ENCODE measurements at regions not wholly inside any gene's neighbourhood (a gene's known extent, or its start where the extent isn't known, plus 50 kb on each side); places are given as distances from the start of the nearest gene placed in this dataset.
"Not testable (repeated sequence)": the region's sequence is repeated elsewhere in the genome, so short reads cannot be mapped to it uniquely, and the experiment has no call there.

DNA sequence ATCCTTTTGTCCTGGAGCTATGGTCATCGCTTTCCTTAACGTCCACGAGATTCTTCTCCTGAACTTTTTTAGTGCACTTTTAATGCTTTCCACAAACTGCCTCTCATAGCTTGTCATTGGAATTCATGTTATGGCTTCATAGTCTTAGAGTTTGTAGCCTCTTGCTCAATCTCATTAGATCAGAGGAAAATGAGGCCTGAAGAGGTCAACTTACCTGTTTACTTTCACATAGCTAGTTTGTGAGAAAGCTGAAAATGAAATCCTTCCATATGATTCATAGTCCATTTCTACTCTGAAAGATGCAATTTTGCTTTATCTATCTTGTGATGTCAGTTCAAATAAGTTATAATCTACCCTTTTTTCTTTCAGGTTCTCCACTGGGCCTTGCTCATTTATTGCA is 1747.2 kb upstream of the RAG2 start:
- no peak overlapping the region for H3K27ac Mint-ChIP-seq
- intact Hi-C loops (cut with micrococcal nuclease) = no loop called here

DNA sequence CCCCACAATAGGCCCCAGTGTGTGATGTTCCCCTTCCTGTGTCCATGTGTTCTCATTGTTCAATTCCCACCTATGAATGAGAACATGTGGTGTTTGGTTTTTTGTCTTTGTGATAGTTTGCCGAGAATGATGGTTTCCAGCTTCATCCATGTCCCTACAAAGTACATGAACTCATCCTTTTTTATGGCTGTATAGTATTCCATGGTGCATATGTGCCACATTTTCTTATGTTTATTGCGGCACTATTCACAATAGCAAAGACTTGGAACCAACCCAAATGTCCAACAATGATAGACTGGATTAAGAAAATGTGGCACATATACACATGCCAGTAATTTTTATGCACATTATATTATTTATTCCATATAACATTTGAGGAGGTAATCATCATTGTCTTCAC is 1743.6 kb upstream of the RAG2 start:
- H2AFZ ChIP-seq (ENCODE audit: insufficient read depth, low read depth, low read length, poor library complexity, severe bottlenecking); H3K4me1 Mint-ChIP-seq; H4K20me1 ChIP-seq (ENCODE audit: insufficient read depth, low read length); DNase-seq; intact Hi-C loops (cut with micrococcal nuclease); H3K27ac ChIP-seq (ENCODE audit: low read depth in 1 of 2, low read length in 2 of 2); H3K27me3 Mint-ChIP-seq (ENCODE audit: low read depth in 3 of 3); H3K4me2 ChIP-seq (replicated peaks; ENCODE audit: extremely low read depth, low read length, poor library complexity, severe bottlenecking); H3K27me3 ChIP-seq (ENCODE audit: control insufficient read depth in 2 of 2, insufficient read depth in 2 of 2, low read length in 2 of 2); H3K9ac ChIP-seq (ENCODE audit: insufficient read depth, low read length, poor library complexity, severe bottlenecking); H3K4me3 Mint-ChIP-seq; H3K36me3 ChIP-seq (replicated peaks in 1 of 2; ENCODE audit: control insufficient read depth in 1 of 2, insufficient read depth in 2 of 2, low read length in 2 of 2); H3K4me3 ChIP-seq (replicated peaks in 1 of 3; ENCODE audit: low read depth in 2 of 3, low read length in 3 of 3); H3K79me2 ChIP-seq (ENCODE audit: insufficient read depth, low read length); H3K36me3 Mint-ChIP-seq; H3K4me1 ChIP-seq (ENCODE audit: control insufficient read depth in 1 of 2, insufficient read depth in 2 of 2, low read length in 2 of 2): not testable (repeated sequence)
- H3K27ac Mint-ChIP-seq = peak overlapping the region in 1 of 7 donors; percentile 44
- peaks cover 2 to 15% (median 6%) of the 10 kb centered on the region in 7 donors for H3K9me3 Mint-ChIP-seq
- WGBS (ENCODE audit: insufficient coverage) = no CpG with 5 or more reads among the region's 2 CpGs
- H3K9me3 ChIP-seq (replicated peaks in 1 of 2; ENCODE audit: control insufficient read depth in 1 of 2, insufficient read depth in 1 of 2, low read length in 2 of 2) = peaks cover 3 to 17% of the 10 kb centered on the region in 2 donors

More for the DNA sequence above, 1747.2 kb upstream of the RAG2 start:
- TF ChIP-seq, protein P1, sequence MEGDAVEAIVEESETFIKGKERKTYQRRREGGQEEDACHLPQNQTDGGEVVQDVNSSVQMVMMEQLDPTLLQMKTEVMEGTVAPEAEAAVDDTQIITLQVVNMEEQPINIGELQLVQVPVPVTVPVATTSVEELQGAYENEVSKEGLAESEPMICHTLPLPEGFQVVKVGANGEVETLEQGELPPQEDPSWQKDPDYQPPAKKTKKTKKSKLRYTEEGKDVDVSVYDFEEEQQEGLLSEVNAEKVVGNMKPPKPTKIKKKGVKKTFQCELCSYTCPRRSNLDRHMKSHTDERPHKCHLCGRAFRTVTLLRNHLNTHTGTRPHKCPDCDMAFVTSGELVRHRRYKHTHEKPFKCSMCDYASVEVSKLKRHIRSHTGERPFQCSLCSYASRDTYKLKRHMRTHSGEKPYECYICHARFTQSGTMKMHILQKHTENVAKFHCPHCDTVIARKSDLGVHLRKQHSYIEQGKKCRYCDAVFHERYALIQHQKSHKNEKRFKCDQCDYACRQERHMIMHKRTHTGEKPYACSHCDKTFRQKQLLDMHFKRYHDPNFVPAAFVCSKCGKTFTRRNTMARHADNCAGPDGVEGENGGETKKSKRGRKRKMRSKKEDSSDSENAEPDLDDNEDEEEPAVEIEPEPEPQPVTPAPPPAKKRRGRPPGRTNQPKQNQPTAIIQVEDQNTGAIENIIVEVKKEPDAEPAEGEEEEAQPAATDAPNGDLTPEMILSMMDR (IDR thresholded peaks at IDR 0.05) = no peak
- Histone ChIP-seq H4K20me1 (ENCODE audit: insufficient read depth, low read length) (no peaks in the 10 kb centered on the region), H3K9me3 (replicated peaks in 1 of 2; ENCODE audit: control insufficient read depth in 1 of 2, insufficient read depth in 1 of 2, low read length in 2 of 2) (peaks cover 0 to 21% of the 10 kb centered on the region in 2 donors), H3K4me3 (replicated peaks in 1 of 3; ENCODE audit: low read depth in 2 of 3, low read length in 3 of 3) (no peak overlapping the region), H3K4me2 (replicated peaks; ENCODE audit: extremely low read depth, low read length, poor library complexity, severe bottlenecking) (no peak overlapping the region), H3K27me3 (ENCODE audit: control insufficient read depth in 2 of 2, insufficient read depth in 2 of 2, low read length in 2 of 2) (no peaks in the 10 kb centered on the region), H3K79me2 (ENCODE audit: insufficient read depth, low read length) (no peaks in the 10 kb centered on the region), H3K9ac (ENCODE audit: insufficient read depth, low read length, poor library complexity, severe bottlenecking) (no peak overlapping the region), H3K4me1 (ENCODE audit: control insufficient read depth in 1 of 2, insufficient read depth in 2 of 2, low read length in 2 of 2) (no peaks in the 10 kb centered on the region), H3K36me3 (replicated peaks in 1 of 2; ENCODE audit: control insufficient read depth in 1 of 2, insufficient read depth in 2 of 2, low read length in 2 of 2) (no peaks in the 10 kb centered on the region), H3K27ac (ENCODE audit: low read depth in 1 of 2, low read length in 2 of 2) (no peak overlapping the region), H2AFZ (ENCODE audit: insufficient read depth, low read depth, low read length, poor library complexity, severe bottlenecking) (no peak overlapping the region)
- H3K36me3 Mint-ChIP-seq = no peaks in the 10 kb centered on the region
- H3K4me3 Mint-ChIP-seq = no peak overlapping the region
- H3K27me3 Mint-ChIP-seq (ENCODE audit: low read depth in 3 of 3) = peaks cover 0 to 1% (median 0%) of the 10 kb centered on the region in 3 donors
- peaks cover 3 to 19% (median 10%) of the 10 kb centered on the region in 7 donors for H3K9me3 Mint-ChIP-seq
- DNase-seq = no peak
- WGBS (ENCODE audit: insufficient coverage) = no CpG with 5 or more reads among the region's 3 CpGs
- H3K4me1 Mint-ChIP-seq = no peaks in the 10 kb centered on the region
